ENCODE measurements at regions not wholly inside any gene's neighbourhood (a gene's known extent, or its start where the extent isn't known, plus 50 kb on each side); places are given as distances from the start of the nearest gene placed in this dataset.
A peak's percentile ranks its signal among the peaks of the same experiment; 100 is the strongest.

- DNase-seq = no peak
Measured at GRCh38 chr9:109886041-109886440, 106.0 kb downstream of the PALM2AKAP2 start.

GRCh38 chr9:109886617-109887016 lies 106.6 kb downstream of the PALM2AKAP2 start:
- DNase-seq = no peak

- no peak for DNase-seq
Measured at GRCh38 chr9:109887079-109887478, 107.1 kb downstream of the PALM2AKAP2 start.

GRCh38 chr9:109888695-109889094 lies 108.7 kb downstream of the PALM2AKAP2 start:
- DNase-seq = no peak

- no peak for DNase-seq
Measured at GRCh38 chr9:109889456-109889855, 109.5 kb downstream of the PALM2AKAP2 start.

- DNase-seq = no peak
Measured at GRCh38 chr9:109893241-109893640, 113.2 kb downstream of the PALM2AKAP2 start.

- no peak for DNase-seq
Measured at GRCh38 chr9:109894473-109894872, 114.5 kb downstream of the PALM2AKAP2 start.

- DNase-seq = peak; percentile 24
Measured at GRCh38 chr9:109894921-109895758, 115.1 kb downstream of the PALM2AKAP2 start.

GRCh38 chr9:109901201-109901600 lies 121.2 kb downstream of the PALM2AKAP2 start:
- DNase-seq = no peak

GRCh38 chr9:109903515-109904138 lies 123.6 kb downstream of the PALM2AKAP2 start:
- peak; percentile 72 for DNase-seq

- no peak for DNase-seq
Measured at GRCh38 chr9:109904666-109905065, 124.7 kb downstream of the PALM2AKAP2 start.

- DNase-seq = no peak
Measured at GRCh38 chr9:109905472-109905871, 125.5 kb downstream of the PALM2AKAP2 start.

GRCh38 chr9:109906766-109907382 lies 126.9 kb downstream of the PALM2AKAP2 start:
- DNase-seq = no peak

GRCh38 chr9:109907400-109907799 lies 127.4 kb downstream of the PALM2AKAP2 start:
- DNase-seq = no peak

- no peak for DNase-seq
Measured at GRCh38 chr9:109907810-109908458, 127.9 kb downstream of the PALM2AKAP2 start.

GRCh38 chr9:109908459-109909390 lies 128.7 kb downstream of the PALM2AKAP2 start:
- no peak for DNase-seq

- DNase-seq = no peak
Measured at GRCh38 chr9:109910671-109911518, 130.9 kb downstream of the PALM2AKAP2 start.

- DNase-seq = no peak
Measured at GRCh38 chr9:109912082-109912582, 132.1 kb downstream of the PALM2AKAP2 start.

- DNase-seq = no peak
Measured at GRCh38 chr9:109912726-109913460, 132.9 kb downstream of the PALM2AKAP2 start.

GRCh38 chr9:109913461-109913810 lies 133.4 kb downstream of the PALM2AKAP2 start:
- no peak for DNase-seq
